H9 (cell line): ENCODE measurements at regions not wholly inside any gene's neighbourhood (a gene's known extent, or its start where the extent isn't known, plus 50 kb on each side); places are given as distances from the start of the nearest gene placed in this dataset.

ENCODE experiments used
- DNase-seq: peaks from one replicate; pipeline ENCODE4 v3.0.0-alpha.2; 2017
- H2AFZ ChIP-seq: one replicate; pipeline ENCODE4 v1.6.1; 2013; ENCODE audit warnings: mild to moderate bottlenecking, low read length, control low read depth, moderate library complexity
- H2AK5ac ChIP-seq: 2 replicates; pipeline ENCODE4 v1.6.1; 2013; ENCODE audit warnings: low read length, control low read depth, mixed read lengths; ENCODE audit not compliant: insufficient read length
- H2BK120ac ChIP-seq: one replicate; pipeline ENCODE4 v1.6.1; 2013; ENCODE audit warnings: low read depth, mild to moderate bottlenecking, low read length, control low read depth, inconsistent platforms; ENCODE audit not compliant: poor library complexity, severe bottlenecking
- H2BK12ac ChIP-seq: 2 replicates; pipeline ENCODE4 v1.6.1; 2013; ENCODE audit warnings: low read length, control low read depth, mixed read lengths, low read depth; ENCODE audit not compliant: insufficient read length
- H2BK15ac ChIP-seq: 2 replicates; pipeline ENCODE4 v1.6.1; 2013; ENCODE audit warnings: low read depth, low read length, control low read depth
- H2BK20ac ChIP-seq: one replicate; pipeline ENCODE4 v1.6.1; 2013; ENCODE audit warnings: low read depth, mild to moderate bottlenecking, low read length, control low read depth, inconsistent platforms; ENCODE audit not compliant: poor library complexity, severe bottlenecking
- H2BK5ac ChIP-seq: 2 replicates; pipeline ENCODE4 v1.6.1; 2013; ENCODE audit warnings: low read length, control low read depth, mixed read lengths; ENCODE audit not compliant: insufficient read length
- H3K14ac ChIP-seq: 2 replicates; pipeline ENCODE4 v1.6.1; 2013; ENCODE audit warnings: low read length, control low read depth; ENCODE audit not compliant: insufficient read depth
- H3K18ac ChIP-seq: 2 replicates; pipeline ENCODE4 v1.6.1; 2013; ENCODE audit warnings: low read depth, mild to moderate bottlenecking, mixed read lengths, low read length, control low read depth; ENCODE audit not compliant: insufficient read length
- H3K23ac ChIP-seq: 2 replicates; pipeline ENCODE4 v1.6.1; 2013; ENCODE audit warnings: low read length, control low read depth, mixed read lengths, low read depth; ENCODE audit not compliant: insufficient read length
- H3K23me2 ChIP-seq: 2 replicates; pipeline ENCODE4 v1.6.1; 2013; ENCODE audit warnings: low read depth, mild to moderate bottlenecking, mixed read lengths, low read length, control low read depth; ENCODE audit not compliant: insufficient read length, poor library complexity, severe bottlenecking
- H3K27ac ChIP-seq: 2 replicates; pipeline ENCODE4 v1.5.1; 2013; ENCODE audit warnings: low read length, control low read depth, mixed read lengths, low read depth; ENCODE audit not compliant: insufficient read length
- H3K27me3 ChIP-seq: 2 replicates; pipeline ENCODE4 v1.6.1; 2013; ENCODE audit warnings: low read length, control low read depth, inconsistent platforms; ENCODE audit not compliant: insufficient read depth
- H3K4ac ChIP-seq: 2 replicates; pipeline ENCODE4 v1.6.1; 2013; ENCODE audit warnings: low read depth, mild to moderate bottlenecking, control low read depth, inconsistent platforms, low read length, moderate library complexity
- H3K4me1 ChIP-seq: 2 replicates; pipeline ENCODE4 v1.6.1; 2013; ENCODE audit warnings: low read length, control low read depth, inconsistent platforms; ENCODE audit not compliant: insufficient read depth
- H3K4me2 ChIP-seq: 2 replicates; pipeline ENCODE4 v1.6.1; 2013; ENCODE audit warnings: low read length, control low read depth, mixed read lengths; ENCODE audit not compliant: insufficient read length, insufficient read depth
- H3K56ac ChIP-seq: 2 replicates; pipeline ENCODE4 v1.6.1; 2013; ENCODE audit warnings: low read depth, mild to moderate bottlenecking, mixed read lengths, low read length, control low read depth; ENCODE audit not compliant: insufficient read length
- H3K79me1 ChIP-seq: 2 replicates; pipeline ENCODE4 v1.6.1; 2013; ENCODE audit warnings: low read depth, mild to moderate bottlenecking, moderate library complexity, low read length, control low read depth, inconsistent platforms; ENCODE audit not compliant: insufficient read depth, poor library complexity, severe bottlenecking
- H3K79me2 ChIP-seq: 2 replicates; pipeline ENCODE4 v1.6.1; 2013; ENCODE audit warnings: low read length, control low read depth, inconsistent platforms; ENCODE audit not compliant: insufficient read depth
- H3K9ac ChIP-seq: 2 replicates; pipeline ENCODE4 v1.6.1; 2013; ENCODE audit warnings: low read length, control low read depth, mixed read lengths; ENCODE audit not compliant: insufficient read length; ENCODE audit errors: extremely low read depth
- H3K9me3 ChIP-seq: one replicate; pipeline ENCODE4 v1.6.1; 2013; ENCODE audit warnings: low read depth, low read length, inconsistent platforms; ENCODE audit not compliant: control insufficient read depth
- H3T11ph ChIP-seq: one replicate; pipeline ENCODE4 v1.6.1; 2013; ENCODE audit warnings: mild to moderate bottlenecking, low read length, control low read depth, inconsistent platforms
- H4K20me1 ChIP-seq: one replicate; pipeline ENCODE4 v1.6.1; 2013; ENCODE audit not compliant: control insufficient read depth, insufficient read length, insufficient read depth
- H4K5ac ChIP-seq: 2 replicates; pipeline ENCODE4 v1.6.1; 2013; ENCODE audit warnings: low read depth, mild to moderate bottlenecking, mixed read lengths, low read length, control low read depth; ENCODE audit not compliant: insufficient read length
- H4K8ac ChIP-seq: replicated peaks from 2 replicates; pipeline ENCODE4 v1.6.1; 2013; ENCODE audit warnings: low read length, control low read depth, mixed read lengths, low read depth; ENCODE audit not compliant: insufficient read length
- H4K91ac ChIP-seq: 2 replicates; pipeline ENCODE4 v1.6.1; 2013; ENCODE audit warnings: low read depth, mild to moderate bottlenecking, moderate library complexity, mixed read lengths, low read length, control low read depth; ENCODE audit not compliant: insufficient read length
- H3K27ac Mint-ChIP-seq, 3 experiments: 2 replicates in 2 of 3; 3 replicates in 1 of 3; pipeline ENCODE4 v1.8.0; 2020 to 2021; ENCODE audit warnings: mixed read lengths in 3 of 3, mild to moderate bottlenecking in 1 of 3, moderate library complexity in 1 of 3
- H3K27me3 Mint-ChIP-seq: 2 replicates; pipeline ENCODE4 v1.8.0; 2021; ENCODE audit warnings: low read depth, mild to moderate bottlenecking, moderate library complexity, mixed read lengths
- H3K36me3 Mint-ChIP-seq, 3 experiments: 2 replicates in 2 of 3; 3 replicates in 1 of 3; pipeline ENCODE4 v1.8.0; 2020 to 2021; ENCODE audit warnings: low read depth in 3 of 3, mixed read lengths in 3 of 3; ENCODE audit not compliant: insufficient read depth in 1 of 3
- H3K4me1 Mint-ChIP-seq, 2 experiments: 2 replicates each; pipeline ENCODE4 v1.8.0; 2020; ENCODE audit warnings: mixed read lengths in 2 of 2
- H3K4me3 Mint-ChIP-seq, 2 experiments: 2 replicates in 1 of 2; 3 replicates in 1 of 2; pipeline ENCODE4 v1.8.0; 2020 to 2021; ENCODE audit warnings: mild to moderate bottlenecking in 2 of 2, mixed read lengths in 2 of 2, moderate library complexity in 1 of 2
- H3K9me3 Mint-ChIP-seq, 2 experiments: 2 replicates in 1 of 2; 3 replicates in 1 of 2; pipeline ENCODE4 v1.8.0; 2020; ENCODE audit warnings: mild to moderate bottlenecking in 2 of 2, mixed read lengths in 2 of 2, moderate library complexity in 1 of 2
- WGBS: extraction: QIAGEN DNeasy Blood & Tissue Kit; methylation state at CpG from one replicate; pipeline ENCODE4 v1.1.7; 2013; ENCODE audit warnings: missing lambda C conversion rate, low lambda C conversion rate, mixed read lengths; ENCODE audit not compliant: insufficient read length; ENCODE audit errors: extremely low coverage; 5-methylcytosine and 5-hydroxymethylcytosine counted together
- TF ChIP-seq, protein P1 (sequence below): fragments of 200-600 bp; sonication (generic); conservative IDR thresholded peaks from 3 replicates; pipeline ENCODE4 v1.8.0; 2021; ENCODE audit warnings: antibody characterized with exemption, mild to moderate bottlenecking

GRCh38 chr3:86269364-86270155 lies 721.4 kb downstream of the VGLL3 start:
- H3K4me1 Mint-ChIP-seq = peaks cover 2 to 17% of the 10 kb centered on the region in 2 experiments; a peak in 3 of 4 replicates
- no CpG with 5 or more reads among the region's 4 CpGs for WGBS

More at GRCh38 chr3:86269364-86270155, 721.4 kb downstream of the VGLL3 start:
- H3K9ac ChIP-seq = no peak overlapping the region
- Mint-ChIP-seq H3K36me3 (peaks cover 0 to 8% (median 0%) of the 10 kb centered on the region in 3 experiments; a peak in 2 of 7 replicates), H3K4me3 (no peak overlapping the region), H3K27me3 (no peaks in the 10 kb centered on the region), H3K27ac (no peak overlapping the region; a peak in 1 of 7 replicates), H3K9me3 (peaks cover 7% of the 10 kb centered on the region in 2 experiments)
- no peak for DNase-seq
- no peak overlapping the region for H3K23ac ChIP-seq
- no peaks in the 10 kb centered on the region for H4K20me1 ChIP-seq
- H3K4ac ChIP-seq = no peak overlapping the region
- no peaks in the 10 kb centered on the region for H3K23me2 ChIP-seq
- H4K91ac ChIP-seq = no peak overlapping the region
- H3K18ac ChIP-seq = no peak overlapping the region
- no peak overlapping the region for H4K8ac ChIP-seq
- H3K27me3 ChIP-seq = no peaks in the 10 kb centered on the region
- TF ChIP-seq, protein P1, sequence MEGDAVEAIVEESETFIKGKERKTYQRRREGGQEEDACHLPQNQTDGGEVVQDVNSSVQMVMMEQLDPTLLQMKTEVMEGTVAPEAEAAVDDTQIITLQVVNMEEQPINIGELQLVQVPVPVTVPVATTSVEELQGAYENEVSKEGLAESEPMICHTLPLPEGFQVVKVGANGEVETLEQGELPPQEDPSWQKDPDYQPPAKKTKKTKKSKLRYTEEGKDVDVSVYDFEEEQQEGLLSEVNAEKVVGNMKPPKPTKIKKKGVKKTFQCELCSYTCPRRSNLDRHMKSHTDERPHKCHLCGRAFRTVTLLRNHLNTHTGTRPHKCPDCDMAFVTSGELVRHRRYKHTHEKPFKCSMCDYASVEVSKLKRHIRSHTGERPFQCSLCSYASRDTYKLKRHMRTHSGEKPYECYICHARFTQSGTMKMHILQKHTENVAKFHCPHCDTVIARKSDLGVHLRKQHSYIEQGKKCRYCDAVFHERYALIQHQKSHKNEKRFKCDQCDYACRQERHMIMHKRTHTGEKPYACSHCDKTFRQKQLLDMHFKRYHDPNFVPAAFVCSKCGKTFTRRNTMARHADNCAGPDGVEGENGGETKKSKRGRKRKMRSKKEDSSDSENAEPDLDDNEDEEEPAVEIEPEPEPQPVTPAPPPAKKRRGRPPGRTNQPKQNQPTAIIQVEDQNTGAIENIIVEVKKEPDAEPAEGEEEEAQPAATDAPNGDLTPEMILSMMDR = no peak
- H3K56ac ChIP-seq = no peak overlapping the region
- no peak overlapping the region for H4K5ac ChIP-seq
- H3K79me2 ChIP-seq = no peaks in the 10 kb centered on the region
- no peak overlapping the region for H3T11ph ChIP-seq
- no peak overlapping the region for H2BK120ac ChIP-seq
- H2BK15ac ChIP-seq = no peak overlapping the region
- H3K4me1 ChIP-seq = no peaks in the 10 kb centered on the region
- no peak overlapping the region for H2BK20ac ChIP-seq
- H2AK5ac ChIP-seq = no peak overlapping the region
- H2BK5ac ChIP-seq = no peak overlapping the region
- H2AFZ ChIP-seq = no peak overlapping the region
- H3K4me2 ChIP-seq = no peak overlapping the region
- no peak overlapping the region for H3K14ac ChIP-seq
- no peak overlapping the region for H2BK12ac ChIP-seq
- no peaks in the 10 kb centered on the region for H3K79me1 ChIP-seq
- no peak overlapping the region for H3K27ac ChIP-seq
- no peaks in the 10 kb centered on the region for H3K9me3 ChIP-seq
